ENCODE measurements at regions not wholly inside any gene's neighbourhood (a gene's known extent, or its start where the extent isn't known, plus 50 kb on each side); places are given as distances from the start of the nearest gene placed in this dataset.
"Not testable (repeated sequence)": the region's sequence is repeated elsewhere in the genome, so short reads cannot be mapped to it uniquely, and the experiment has no call there.

DNA sequence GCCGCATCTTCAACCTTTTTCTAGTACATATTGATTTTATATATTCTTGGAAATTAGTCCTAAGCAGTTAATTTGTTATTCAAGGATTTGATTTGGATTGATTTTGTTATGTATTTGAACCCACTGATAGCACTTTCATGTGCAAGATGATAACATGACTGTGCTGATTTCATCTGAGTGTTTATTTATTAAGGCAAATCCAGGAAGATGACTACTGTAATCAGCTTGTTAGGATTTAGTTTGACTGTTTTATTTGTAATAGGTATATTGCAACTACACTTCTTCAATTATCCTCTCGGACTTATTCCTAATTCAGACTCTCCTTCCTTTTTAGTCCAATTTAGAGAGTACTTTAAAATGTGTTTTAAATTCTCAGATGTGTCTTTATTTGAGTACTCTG is 75.1 kb upstream of the PRKG1 start:
- no peak for DNase-seq (ENCODE audit: low spot score)

DNA sequence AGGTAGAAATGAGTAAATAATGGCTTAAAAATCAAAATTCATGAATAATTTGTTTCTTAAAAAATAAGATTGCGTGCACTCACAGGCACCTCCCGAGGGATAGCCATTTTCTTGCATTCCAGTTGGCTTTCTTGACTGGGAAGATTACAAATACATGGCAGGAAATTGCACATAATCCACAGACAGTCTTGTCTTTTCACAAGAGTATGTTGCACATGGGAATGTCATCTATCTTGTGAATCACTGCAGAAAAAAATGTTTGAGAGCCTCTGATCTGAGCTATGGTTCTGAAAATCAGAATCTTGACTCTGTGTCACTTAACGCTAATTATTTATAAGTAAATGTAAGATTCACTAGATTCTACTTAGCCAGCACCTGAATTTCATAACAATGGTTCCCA is 74.1 kb upstream of the PRKG1 start:
- DNase-seq (ENCODE audit: low spot score), result no peak

DNA sequence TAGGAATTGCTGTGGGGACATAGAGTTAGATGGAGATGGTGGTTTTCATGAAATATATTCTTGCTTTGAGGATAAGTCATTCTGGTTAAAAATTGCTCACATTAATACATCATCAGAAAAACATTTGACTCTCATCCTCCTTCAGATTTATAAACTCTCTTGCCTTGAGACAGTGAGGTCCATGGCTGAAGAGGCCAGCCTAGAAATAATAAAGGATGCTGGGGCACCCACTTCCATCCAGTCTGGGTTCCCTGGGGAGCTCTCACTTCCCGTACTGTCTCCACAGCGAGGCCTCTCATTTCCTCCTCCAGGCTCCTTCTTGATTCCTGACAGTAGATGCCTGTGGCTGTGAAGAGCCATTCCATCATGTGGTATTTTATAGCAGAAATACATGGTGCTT is 73.3 kb upstream of the PRKG1 start:
- DNase-seq (ENCODE audit: low spot score), result no peak

DNA sequence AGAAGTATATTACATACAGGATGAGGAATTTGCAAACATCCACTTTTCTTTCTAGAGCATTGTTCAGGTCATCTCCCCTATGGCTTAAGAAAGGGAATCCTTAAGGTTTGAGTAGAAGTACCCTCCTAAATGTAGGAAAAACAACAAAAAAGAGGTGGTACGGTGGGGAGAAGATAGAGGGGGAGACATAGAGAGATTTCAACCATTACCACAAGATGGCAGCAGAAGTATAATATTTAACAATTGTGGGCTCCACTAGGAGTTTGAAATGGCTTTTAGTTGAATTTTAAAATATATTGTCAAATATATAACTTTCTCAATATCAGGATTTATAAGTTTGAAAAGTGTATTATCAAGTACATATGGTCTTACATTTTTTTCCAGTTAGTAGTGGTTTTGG is 72.7 kb upstream of the PRKG1 start:
- peak; percentile 13 for DNase-seq (ENCODE audit: low spot score)

DNA sequence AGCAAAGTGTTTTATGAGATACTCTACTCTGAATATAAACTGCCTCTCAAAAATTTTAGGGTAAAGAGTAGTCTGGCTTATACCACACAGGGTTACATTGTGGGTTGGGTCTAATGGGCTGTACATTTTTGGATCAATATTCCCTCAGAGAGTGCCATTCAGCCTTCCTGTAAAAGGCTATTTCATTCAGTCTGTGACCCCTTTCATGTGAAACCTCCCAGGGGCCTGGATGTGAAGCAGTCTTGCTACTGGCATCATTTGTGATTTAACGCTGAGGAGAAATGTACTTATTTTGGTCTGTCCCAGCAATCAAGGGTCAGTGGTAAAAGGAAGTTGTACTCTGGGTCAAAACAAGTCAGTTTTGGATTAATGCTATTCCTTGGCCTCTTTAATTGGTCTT is 71.8 kb upstream of the PRKG1 start:
- DNase-seq (ENCODE audit: low spot score), result no peak

DNA sequence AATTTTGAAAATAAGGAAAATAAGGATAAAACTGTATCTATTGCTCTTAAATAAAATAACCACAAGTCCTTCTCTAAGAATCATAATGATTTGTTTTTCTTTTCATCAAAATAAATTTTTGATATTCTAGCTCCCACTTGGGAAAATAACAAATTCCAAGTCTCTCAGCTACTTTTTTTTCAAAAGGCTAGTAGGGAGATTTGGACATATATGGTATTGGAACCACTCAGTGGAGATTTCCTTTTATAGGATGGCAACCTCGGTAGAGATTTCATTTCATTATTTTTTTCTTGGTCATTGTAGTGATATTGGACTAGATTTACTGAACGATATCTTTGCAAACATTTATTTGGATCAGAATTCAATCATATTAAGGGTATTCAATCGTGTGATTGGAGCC is 69.5 kb upstream of the PRKG1 start:
- no peak for DNase-seq (ENCODE audit: low spot score)

DNA sequence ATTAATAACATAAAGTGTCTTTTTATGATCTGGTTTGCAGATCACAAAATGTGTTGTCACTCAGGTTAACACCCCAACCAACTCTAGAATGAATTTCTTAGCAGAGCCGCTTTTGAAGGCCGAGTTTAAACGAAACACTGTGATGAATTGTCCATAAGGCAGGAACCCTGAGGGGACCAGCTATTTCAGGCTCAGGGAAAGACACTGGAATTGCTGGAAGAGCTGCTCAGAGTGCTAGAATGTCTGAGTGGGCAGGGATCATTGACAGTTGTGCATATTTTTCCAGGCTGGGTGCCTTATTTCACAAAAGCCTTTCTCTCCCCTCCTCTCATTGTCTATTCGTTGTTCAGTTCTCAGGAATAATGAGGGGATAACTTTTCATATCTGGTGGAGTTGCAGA is 68.7 kb upstream of the PRKG1 start:
- DNase-seq (ENCODE audit: low spot score), result no peak

DNA sequence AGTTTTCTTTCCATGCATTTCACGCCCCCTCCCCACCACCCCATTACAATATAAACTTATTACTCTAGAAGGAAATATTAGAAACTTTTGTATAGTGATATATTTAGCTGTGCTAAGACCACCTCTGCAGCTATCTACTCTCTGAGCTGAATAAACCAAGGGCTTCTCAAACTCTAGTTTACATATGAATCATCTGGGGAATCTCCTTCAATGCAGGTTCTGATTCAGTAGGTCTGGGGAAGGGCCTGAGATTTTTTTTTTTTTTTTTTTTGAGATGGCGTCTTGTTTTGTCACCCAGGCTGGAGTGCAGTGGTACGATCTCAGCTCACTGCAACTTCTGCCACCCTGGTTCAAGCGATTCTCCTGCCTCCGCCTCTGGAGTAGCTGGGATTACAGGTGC is 67.6 kb upstream of the PRKG1 start:
- no peak for DNase-seq (ENCODE audit: low spot score)

DNA sequence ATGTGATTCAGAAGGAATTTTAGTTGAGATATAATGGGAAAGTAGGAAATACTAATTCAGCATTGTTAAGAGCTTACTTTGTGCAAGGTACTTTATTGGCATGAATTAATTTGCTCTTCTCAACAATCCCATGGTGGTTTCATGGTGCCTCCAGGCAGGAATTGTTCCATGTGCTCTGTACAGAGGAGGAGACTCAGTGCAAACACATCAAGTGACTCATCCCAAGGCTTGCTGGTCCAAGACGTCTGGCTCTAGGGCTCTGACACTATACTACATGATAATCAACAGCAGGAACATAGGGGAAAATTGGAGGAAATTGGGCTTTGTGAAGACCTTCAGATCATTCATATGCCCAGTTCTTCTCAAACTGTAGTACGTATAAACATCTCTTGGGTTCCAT is 66.5 kb upstream of the PRKG1 start:
- no peak for DNase-seq (ENCODE audit: low spot score)

DNA sequence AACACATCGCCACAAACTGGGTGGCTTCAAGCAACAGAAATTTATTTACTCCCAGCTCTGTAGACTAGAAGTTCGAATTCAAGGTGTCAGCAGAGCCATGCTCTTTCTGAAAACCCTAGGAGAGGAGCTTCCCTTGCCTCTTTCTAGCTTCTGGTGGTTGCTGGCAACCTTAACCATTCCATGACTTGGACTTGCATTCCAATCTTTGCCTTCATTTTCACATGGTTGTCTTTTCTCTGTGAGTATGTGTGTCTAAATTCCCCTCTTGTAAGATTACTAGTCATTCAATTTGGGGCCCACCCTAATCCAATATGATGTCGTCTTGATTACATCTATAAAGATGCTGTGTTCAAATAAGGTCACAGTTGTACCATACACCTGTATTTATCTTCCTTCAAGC is 65.9 kb upstream of the PRKG1 start:
- no peak for DNase-seq (ENCODE audit: low spot score)

DNA sequence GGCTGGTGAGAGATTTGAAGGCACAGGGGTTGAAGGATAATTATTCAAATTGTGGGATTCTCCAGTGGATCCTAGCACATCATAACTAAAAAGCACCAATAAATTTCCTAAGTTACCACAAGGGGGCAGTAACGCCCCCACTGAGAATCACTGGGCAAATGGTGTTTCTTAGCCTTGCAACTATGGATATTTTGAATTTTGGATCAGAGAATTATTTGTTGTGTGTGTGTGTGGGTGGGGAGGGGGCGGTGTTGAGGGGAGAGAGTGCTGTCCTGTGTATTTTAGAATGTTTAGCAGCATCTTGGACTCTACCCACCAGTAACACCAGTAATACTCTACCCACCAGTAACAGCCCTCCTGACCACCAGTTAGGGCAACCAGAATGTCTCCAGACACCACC is 63.3 kb upstream of the PRKG1 start:
- DNase-seq (ENCODE audit: low spot score), result peak; percentile 23

DNA sequence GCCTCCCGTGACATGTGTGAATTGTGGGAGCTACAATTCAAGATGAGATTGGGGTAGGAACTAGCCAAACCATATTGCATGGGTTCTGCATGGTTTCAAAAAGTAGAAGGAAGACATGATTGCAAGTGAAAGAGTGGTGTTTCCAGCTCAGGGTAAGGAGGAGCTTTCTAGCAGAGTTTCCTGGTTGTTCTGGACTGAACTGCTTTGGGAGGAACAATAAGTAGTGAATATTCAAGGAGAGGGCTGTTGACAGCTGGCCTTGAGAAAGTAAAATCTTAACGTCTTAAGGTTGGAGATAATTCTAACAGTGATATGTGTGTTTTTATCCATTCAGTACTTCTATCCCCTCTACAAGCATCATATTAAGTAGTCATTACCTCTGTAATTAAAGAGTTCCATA is 62.2 kb upstream of the PRKG1 start:
- DNase-seq (ENCODE audit: low spot score), result no peak

DNA sequence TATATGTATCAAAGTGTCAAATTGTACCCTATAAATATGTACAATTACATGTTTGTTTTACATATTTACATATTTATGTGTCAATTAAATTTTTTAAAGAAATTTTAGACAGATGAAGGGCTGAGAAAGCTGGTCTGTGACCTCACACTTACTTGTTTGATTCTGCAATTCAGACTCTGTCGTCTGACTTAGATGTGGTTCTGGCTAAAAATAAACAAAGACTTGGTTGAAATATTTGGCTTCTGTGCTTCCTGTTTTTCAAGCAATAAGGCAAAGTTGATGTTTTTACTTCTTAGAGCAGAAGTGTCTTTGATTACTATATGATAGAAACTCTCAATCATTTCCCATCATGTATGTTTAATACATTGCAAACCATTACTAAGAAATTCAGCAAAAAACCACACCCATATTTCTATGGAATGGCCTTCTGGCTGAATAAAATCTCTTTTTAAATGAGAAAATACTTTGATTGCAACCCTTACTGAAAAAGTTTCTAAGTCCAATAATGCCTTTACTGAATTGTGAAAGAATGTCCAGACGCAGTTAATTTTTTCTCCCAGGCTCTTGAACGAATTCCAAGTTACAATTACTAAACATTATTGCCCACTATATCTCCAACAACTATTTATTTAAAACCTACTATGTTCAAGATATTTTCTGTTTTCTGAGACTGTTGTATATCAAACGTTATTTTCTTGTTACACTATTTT is 59.5 kb upstream of the PRKG1 start:
- no peak for DNase-seq (ENCODE audit: low spot score)

DNA sequence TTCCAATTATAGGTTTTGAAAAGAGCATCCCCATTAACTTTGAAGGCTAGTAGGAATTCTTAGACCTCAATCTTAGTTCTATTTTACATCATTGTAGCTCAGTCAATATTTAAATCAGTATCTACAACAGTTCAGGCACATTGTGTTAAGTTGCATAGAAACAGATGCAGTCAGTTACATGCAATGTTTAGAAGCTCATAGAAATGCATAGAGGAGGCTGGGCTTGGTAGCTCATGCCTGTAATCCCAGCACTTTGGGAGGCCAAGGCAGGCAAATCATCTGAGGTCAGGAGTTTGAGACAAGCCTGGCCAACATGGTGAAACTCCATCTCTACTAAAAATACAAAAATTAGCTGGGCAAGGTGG is 58.9 kb upstream of the PRKG1 start:
- not testable (repeated sequence) for DNase-seq (ENCODE audit: low spot score)

DNA sequence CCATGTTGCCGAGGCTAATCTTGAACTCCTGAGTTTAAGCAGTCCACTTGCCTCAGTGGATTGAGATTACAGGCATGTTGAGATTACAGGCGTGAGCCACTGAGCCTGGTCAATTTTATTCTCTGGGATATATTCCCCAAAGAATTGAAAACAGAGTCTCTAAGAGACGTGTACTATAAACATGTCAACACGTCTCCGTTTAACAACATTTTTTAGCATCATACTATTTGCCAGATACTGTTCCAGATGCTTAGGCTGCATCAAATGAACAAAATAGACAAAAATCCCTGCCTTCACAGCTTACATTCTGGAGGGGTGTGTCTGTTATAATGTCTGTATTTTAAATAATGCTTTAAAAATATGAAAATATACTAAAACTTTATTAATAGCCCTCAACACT is 54.1 kb upstream of the PRKG1 start:
- no peak for DNase-seq (ENCODE audit: low spot score)

DNA sequence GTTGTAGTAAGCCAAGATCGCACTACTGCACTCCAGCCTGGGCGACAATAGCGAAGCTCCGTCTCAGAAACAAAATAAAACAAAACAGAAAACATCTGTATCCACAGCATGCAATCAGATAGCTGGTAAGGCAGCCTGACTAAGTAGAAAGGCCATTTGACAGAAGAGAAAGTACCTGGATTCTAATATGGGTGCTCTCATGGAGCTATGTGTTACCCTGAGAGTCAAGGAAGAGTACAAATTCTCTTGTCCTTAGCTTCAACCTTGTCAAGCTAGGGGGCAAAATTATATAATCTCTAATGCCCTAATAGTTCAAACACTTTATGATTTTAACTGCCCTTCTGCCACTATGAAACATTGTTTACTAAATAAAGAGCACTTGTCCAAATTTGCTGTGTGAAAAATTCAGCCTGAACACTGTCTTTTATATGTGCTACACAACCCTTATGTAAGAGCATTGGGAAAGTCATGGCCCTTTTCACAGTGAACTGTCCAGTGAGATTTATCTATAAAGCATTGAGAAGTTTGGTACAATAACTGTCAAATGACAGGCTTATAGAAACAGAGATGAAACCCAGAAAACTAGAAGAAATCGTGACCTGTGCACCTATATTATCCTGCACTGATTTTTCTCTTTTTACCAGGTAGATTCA is 51.2 kb upstream of the PRKG1 start:
- no peak for DNase-seq (ENCODE audit: low spot score)

DNA sequence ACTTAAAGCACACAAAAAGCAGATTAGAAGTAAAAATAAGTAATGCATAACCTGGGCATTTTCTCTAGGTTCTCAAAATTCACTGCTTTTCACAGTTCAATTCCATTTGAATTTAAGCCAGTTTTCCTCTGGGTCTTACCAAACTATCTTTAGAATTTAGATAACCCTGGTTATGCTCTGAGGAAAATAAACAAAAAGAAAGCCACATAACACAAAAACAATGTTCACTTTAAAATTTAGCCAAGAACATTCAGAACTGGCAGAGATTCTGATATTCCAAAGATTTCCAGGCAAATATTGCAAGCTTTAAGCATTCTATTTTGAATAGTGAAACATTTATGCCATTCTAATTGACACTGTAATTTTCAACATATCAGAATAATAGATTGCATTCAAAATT is 50.7 kb upstream of the PRKG1 start:
- DNase-seq (ENCODE audit: low spot score), result no peak
